Stimulated activated CD4-positive, alpha-beta T cell treated with anti-CD3 and anti-CD28 coated beads, Interleukin-1b, Interleukin-23, amount 100 ng/mL, for 48 hours (primary cell): ENCODE measurements at regions not wholly inside any gene's neighbourhood (a gene's known extent, or its start where the extent isn't known, plus 50 kb on each side); places are given as distances from the start of the nearest gene placed in this dataset.

Experiments used
- DNase-seq: peaks from one replicate; pipeline ENCODE4 v3.0.0-alpha.2; 2020

- no peak for DNase-seq
Measured at GRCh38 chr13:23984546-23984945, 87.2 kb upstream of the C1QTNF9B start.

GRCh38 chr13:23985060-23985459, 87.8 kb upstream of the C1QTNF9B start:
- DNase-seq: no peak

- DNase-seq: no peak
Measured at GRCh38 chr13:23985839-23986238, 88.5 kb upstream of the C1QTNF9B start.

- DNase-seq: no peak
Measured at GRCh38 chr13:23986619-23987018, 89.3 kb upstream of the C1QTNF9B start.

- no peak for DNase-seq
Measured at GRCh38 chr13:23987331-23987894, 90.1 kb upstream of the C1QTNF9B start.

GRCh38 chr13:23988546-23989122, 91.3 kb upstream of the C1QTNF9B start:
- DNase-seq: no peak

- no peak for DNase-seq
Measured at GRCh38 chr13:23990455-23990854, 93.2 kb upstream of the C1QTNF9B start.

- no peak for DNase-seq
Measured at GRCh38 chr13:23991119-23991518, 93.8 kb upstream of the C1QTNF9B start.

- DNase-seq: no peak
Measured at GRCh38 chr13:23992781-23993679, 95.7 kb upstream of the C1QTNF9B start.

GRCh38 chr13:23993680-23993985, 96.3 kb upstream of the C1QTNF9B start:
- DNase-seq: no peak

- no peak for DNase-seq
Measured at GRCh38 chr13:23995283-23996073, 98.2 kb upstream of the C1QTNF9B start.

GRCh38 chr13:23996456-23996855, 99.2 kb upstream of the C1QTNF9B start:
- DNase-seq: no peak

- no peak for DNase-seq
Measured at GRCh38 chr13:23999424-23999823, 102.1 kb upstream of the C1QTNF9B start.

- no peak for DNase-seq
Measured at GRCh38 chr13:24002206-24002815, 105.0 kb upstream of the C1QTNF9B start.

- no peak for DNase-seq
Measured at GRCh38 chr13:24004142-24004899, 107.0 kb upstream of the C1QTNF9B start.

GRCh38 chr13:24004971-24005370, 107.7 kb upstream of the C1QTNF9B start:
- DNase-seq: no peak

GRCh38 chr13:24005755-24006281, 108.5 kb upstream of the C1QTNF9B start:
- DNase-seq: no peak

GRCh38 chr13:24006520-24007248, 109.4 kb upstream of the C1QTNF9B start:
- no peak for DNase-seq

GRCh38 chr13:24007979-24008620, 110.8 kb upstream of the C1QTNF9B start:
- DNase-seq: no peak

GRCh38 chr13:24008679-24009078, 111.4 kb upstream of the C1QTNF9B start:
- no peak for DNase-seq

- DNase-seq: no peak
Measured at GRCh38 chr13:24011266-24011665, 114.0 kb upstream of the C1QTNF9B start.
